22Rv1 (cell line): ENCODE measurements at regions not wholly inside any gene's neighbourhood (a gene's known extent, or its start where the extent isn't known, plus 50 kb on each side); places are given as distances from the start of the nearest gene placed in this dataset.

Source experiments
- ZFX ChIP-seq: fragments of 450-650 bp; IDR thresholded peaks from 2 replicates; pipeline ENCODE4 v1.6.1; 2017; ENCODE audit warnings: antibody characterized with exemption, borderline replicate concordance
- TF ChIP-seq, protein P1 (sequence below): fragments of 450-650 bp; IDR thresholded peaks from 2 replicates; pipeline ENCODE4 v1.5.1; 2017; ENCODE audit warnings: mild to moderate bottlenecking

DNA sequence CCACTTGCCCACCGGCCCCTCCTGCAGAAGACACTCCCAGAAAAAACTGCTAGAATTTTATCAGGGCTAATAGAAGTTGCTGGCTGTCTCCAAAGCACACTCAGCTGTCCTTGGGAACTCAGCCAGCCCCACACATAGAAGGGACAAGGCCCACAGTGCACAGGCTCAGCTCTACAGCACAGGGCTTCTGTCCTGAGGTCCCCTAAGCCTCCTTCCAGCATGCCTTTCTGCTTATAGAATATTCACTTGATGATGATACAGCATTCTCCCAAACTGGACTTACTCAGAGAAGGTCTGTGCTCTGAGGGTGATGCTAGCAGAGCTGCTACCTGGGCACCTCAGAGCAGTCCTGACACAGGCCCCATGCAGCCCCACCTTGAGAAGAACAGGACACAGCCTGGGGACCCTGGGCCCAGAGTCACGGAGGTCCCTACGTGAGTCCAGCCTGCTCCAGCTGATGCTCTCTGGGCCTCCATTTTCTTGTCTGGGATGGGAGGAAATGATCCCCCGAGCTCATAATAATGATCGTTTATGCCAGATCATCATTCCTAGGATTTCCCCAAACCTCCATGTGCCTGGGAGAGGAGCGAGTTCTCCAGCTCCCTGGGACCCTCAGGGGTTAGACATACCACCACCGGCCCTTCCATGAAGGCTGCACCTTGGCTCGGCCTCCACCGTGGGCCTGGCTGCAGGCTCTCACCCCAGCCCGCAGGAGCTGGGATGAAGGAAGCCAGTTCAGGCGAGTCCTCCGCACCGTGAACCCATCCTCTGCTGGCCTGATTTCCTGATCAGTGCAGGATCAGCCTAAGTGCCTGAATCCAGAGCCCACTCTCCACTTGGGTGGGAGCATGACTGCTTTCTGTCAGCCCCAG lies 145.6 kb downstream of the ZNF248 start:
- TF ChIP-seq, protein P1, sequence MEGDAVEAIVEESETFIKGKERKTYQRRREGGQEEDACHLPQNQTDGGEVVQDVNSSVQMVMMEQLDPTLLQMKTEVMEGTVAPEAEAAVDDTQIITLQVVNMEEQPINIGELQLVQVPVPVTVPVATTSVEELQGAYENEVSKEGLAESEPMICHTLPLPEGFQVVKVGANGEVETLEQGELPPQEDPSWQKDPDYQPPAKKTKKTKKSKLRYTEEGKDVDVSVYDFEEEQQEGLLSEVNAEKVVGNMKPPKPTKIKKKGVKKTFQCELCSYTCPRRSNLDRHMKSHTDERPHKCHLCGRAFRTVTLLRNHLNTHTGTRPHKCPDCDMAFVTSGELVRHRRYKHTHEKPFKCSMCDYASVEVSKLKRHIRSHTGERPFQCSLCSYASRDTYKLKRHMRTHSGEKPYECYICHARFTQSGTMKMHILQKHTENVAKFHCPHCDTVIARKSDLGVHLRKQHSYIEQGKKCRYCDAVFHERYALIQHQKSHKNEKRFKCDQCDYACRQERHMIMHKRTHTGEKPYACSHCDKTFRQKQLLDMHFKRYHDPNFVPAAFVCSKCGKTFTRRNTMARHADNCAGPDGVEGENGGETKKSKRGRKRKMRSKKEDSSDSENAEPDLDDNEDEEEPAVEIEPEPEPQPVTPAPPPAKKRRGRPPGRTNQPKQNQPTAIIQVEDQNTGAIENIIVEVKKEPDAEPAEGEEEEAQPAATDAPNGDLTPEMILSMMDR: no peak
- TF ChIP-seq ZFX: no peak
